ENCODE measurements at regions not wholly inside any gene's neighbourhood (a gene's known extent, or its start where the extent isn't known, plus 50 kb on each side); places are given as distances from the start of the nearest gene placed in this dataset.

GRCh38 chr12:116665666-116666304 is 72.1 kb downstream of the SPRING1 start:
- TF ChIP-seq CTCF (IDR thresholded peaks at IDR 0.05), result no peak
- TF ChIP-seq EZH2 (IDR thresholded peaks at IDR 0.05), result no peak
- TF ChIP-seq EZH2phosphoT487 (IDR thresholded peaks at IDR 0.05), result no peak

All from neural progenitor cell (in vitro differentiated cells).